Heart left ventricle (tissue), 16 donors: ENCODE measurements at regions not wholly inside any gene's neighbourhood (a gene's known extent, or its start where the extent isn't known, plus 50 kb on each side); places are given as distances from the start of the nearest gene placed in this dataset.
"Not testable (repeated sequence)": the region's sequence is repeated elsewhere in the genome, so short reads cannot be mapped to it uniquely, and the experiment has no call there.

Source experiments
- ATAC-seq, 4 donors: fragments of 200-7000 bp; cut with Tn5 transposase; one replicate each; pipeline ENCODE4 v1.9.1; 2020 to 2022; ENCODE audit warnings: moderate library complexity in 4 of 4, mild to moderate bottlenecking in 3 of 4, moderate number of reproducible peaks in 1 of 4
- DNase-seq, 5 donors: peaks; one replicate each; pipeline ENCODE4 v3.0.0-alpha.2; 2020
- H3K27ac ChIP-seq, 12 donors: fragments of 200-600 bp; sonication (generic) in 4 of 12; one replicate each; pipeline versions ENCODE4 v1.5.0 to v1.8.0; 2016 to 2022; ENCODE audit warnings: mild to moderate bottlenecking in 2 of 12
- H3K27me3 ChIP-seq, 9 donors: fragments of 200-600 bp; sonication (generic) in 2 of 9; one replicate each; pipeline versions ENCODE4 v1.5.1 to v1.8.0; 2016 to 2022; ENCODE audit warnings: mild to moderate bottlenecking in 3 of 9
- H3K36me3 ChIP-seq, 9 donors: fragments of 200-600 bp; sonication (generic) in 2 of 9; one replicate each; pipeline versions ENCODE4 v1.5.0 to v1.8.0; 2018 to 2022; ENCODE audit warnings: mild to moderate bottlenecking in 2 of 9
- H3K4me1 ChIP-seq, 12 donors: fragments of 200-600 bp; sonication (generic) in 4 of 12; one replicate each; pipeline versions ENCODE4 v1.5.0 to v1.8.0; 2016 to 2022; ENCODE audit warnings: mild to moderate bottlenecking in 3 of 12
- H3K4me3 ChIP-seq, 12 donors: fragments of 200-600 bp; sonication (generic) in 4 of 12; one replicate each; pipeline versions ENCODE4 v1.5.0 to v1.8.0; 2017 to 2022; ENCODE audit warnings: mild to moderate bottlenecking in 9 of 12, moderate library complexity in 4 of 12
- H3K9me3 ChIP-seq, 12 donors: fragments of 200-600 bp; sonication (generic) in 4 of 12; one replicate each; pipeline versions ENCODE4 v1.5.0 to v1.8.0; 2016 to 2022; ENCODE audit warnings: mild to moderate bottlenecking in 1 of 12
- CTCF ChIP-seq, 12 donors: fragments of 200-600 bp; sonication (generic) in 4 of 12; IDR thresholded peaks; one replicate each; pipeline versions ENCODE4 v1.5.0 to v1.8.0; 2018 to 2022; ENCODE audit warnings: antibody characterized with exemption in 12 of 12, mild to moderate bottlenecking in 5 of 12
- POLR2A ChIP-seq, 2 donors: fragments of 450-650 bp; IDR thresholded peaks; one replicate each; pipeline ENCODE4 v1.6.1; 2017; ENCODE audit warnings: antibody characterized with exemption in 2 of 2, mild to moderate bottlenecking in 2 of 2, moderate library complexity in 2 of 2
- WGBS, 4 donors: extraction: QIAGEN DNeasy Blood & Tissue Kit in 2 of 4; methylation state at CpG; one replicate each; pipeline versions ENCODE4 v1.1.5 to v1.1.7; 2013 to 2018; 5-methylcytosine and 5-hydroxymethylcytosine counted together
- intact Hi-C, 10 donors: fragments of 100-400 bp; cut with DNase I; formaldehyde crosslinking; loops; one replicate each; pipeline versions ENCODE4 v1.11.1 to v1.14.2; 2022
- donor health status: ischemic (EF 13 %, LVEDD 7.1; RV severe dilation, severe dysfunction).
- donor health status: healthy with polysubstance abuse.
- donor health status: DM: no; HTN: yes; CAD: no.
- donor health status: DM: no; HTN: no; CAD: no.
- donor health status: ischemic (EF 25% LVEDD 6.9; RV normal size, moderate dysfunction).
- donor health status: ischemic (EF 25% LVEDD 5.7; RV mildly dilated, moderate dysfunction).
- donor health status: healthy.
- donor health status: DM: yes; HTN: yes; CAD: no.
- donor health status: ischemic (EF 35%, LVEDD 5.7; RV mildly dilated, moderate dysfunction).
- donor health status: nonischemic (EF 11% LVEDD 7.7; RV severe dilation, severe dysfunction).
- donor health status: DM: yes; HTN: yes; CAD: no.
- donor health status: PGD.
- donor health status: ischemic (EF 29% LVEDD 5.4; RV normal size, mild dysfunction).
- donor health status: nonischemic (EF 23%, LVEDD 6.1; RV moderate dilation, normal function).

- no peaks in the 10 kb centered on the region for H3K36me3 ChIP-seq
- no peak overlapping the region for H3K27ac ChIP-seq
- no peak for TF ChIP-seq POLR2A (IDR thresholded peaks at IDR 0.05)
- TF ChIP-seq CTCF (IDR thresholded peaks at IDR 0.05), result no peak
- WGBS, 4 donors, result 31 to 43% (median 37%) methylated on average over 8 of the region's 8 CpGs
- no peak overlapping the region for H3K4me3 ChIP-seq
- peaks cover 3 to 61% (median 27%) of the 10 kb centered on the region in 9 donors for H3K27me3 ChIP-seq
- ATAC-seq (no peak), DNase-seq (no peak)
- peaks cover 0 to 5% (median 0%) of the 10 kb centered on the region in 12 donors for H3K9me3 ChIP-seq
- no peaks in the 10 kb centered on the region for H3K4me1 ChIP-seq
- intact Hi-C loops, result no loop called here
Observed at GRCh38 chr20:56748476-56749377, 119.6 kb downstream of the TFAP2C start.

GRCh38 chr20:56750430-56750829 lies 121.3 kb downstream of the TFAP2C start:
- no peak overlapping the region for H3K4me3 ChIP-seq
- ATAC-seq (no peak), DNase-seq (no peak)
- peaks cover 3 to 62% (median 29%) of the 10 kb centered on the region in 9 donors for H3K27me3 ChIP-seq
- H3K36me3 ChIP-seq, result no peaks in the 10 kb centered on the region
- TF ChIP-seq POLR2A (IDR thresholded peaks at IDR 0.05), result no peak
- no peak for TF ChIP-seq CTCF (IDR thresholded peaks at IDR 0.05)
- no peaks in the 10 kb centered on the region for H3K9me3 ChIP-seq
- intact Hi-C loops, result no loop called here
- 17 to 31% (median 20%) methylated on average over 15 to 17 of the region's 17 CpGs for WGBS, 4 donors
- no peaks in the 10 kb centered on the region for H3K4me1 ChIP-seq
- H3K27ac ChIP-seq, result no peak overlapping the region

- no peaks in the 10 kb centered on the region for H3K36me3 ChIP-seq
- H3K27me3 ChIP-seq, result peaks cover 0 to 62% (median 22%) of the 10 kb centered on the region in 9 donors
- intact Hi-C loops, result no loop called here
- H3K9me3 ChIP-seq, result no peaks in the 10 kb centered on the region
- ATAC-seq (no peak), DNase-seq (no peak)
- TF ChIP-seq CTCF (IDR thresholded peaks at IDR 0.05), result no peak
- no peak overlapping the region for H3K27ac ChIP-seq
- 50 to 57% (median 50%) methylated on average over 7 to 8 of the region's 8 CpGs for WGBS, 4 donors
- no peaks in the 10 kb centered on the region for H3K4me1 ChIP-seq
- H3K4me3 ChIP-seq, result no peak overlapping the region
Observed at GRCh38 chr20:56752274-56752673, 123.2 kb downstream of the TFAP2C start.

GRCh38 chr20:56755201-56755600 lies 126.1 kb downstream of the TFAP2C start:
- TF ChIP-seq POLR2A (IDR thresholded peaks at IDR 0.05), result no peak
- TF ChIP-seq CTCF (IDR thresholded peaks at IDR 0.05), result no peak
- Histone ChIP-seq H3K36me3 (no peaks in the 10 kb centered on the region), H3K4me1 (no peaks in the 10 kb centered on the region), H3K27me3 (peaks cover 0 to 39% (median 11%) of the 10 kb centered on the region in 9 donors), H3K9me3 (no peaks in the 10 kb centered on the region), H3K27ac (no peak overlapping the region), H3K4me3 (no peak overlapping the region)
- DNase-seq (no peak), ATAC-seq (no peak)
- intact Hi-C loops, result no loop called here
- WGBS, 4 donors, result 54 to 78% (median 66%) methylated on average over 3 of the region's 3 CpGs

GRCh38 chr20:56756658-56757057 lies 127.6 kb downstream of the TFAP2C start:
- H3K27ac ChIP-seq, ATAC-seq, DNase-seq, H3K36me3 ChIP-seq, H3K9me3 ChIP-seq, H3K4me1 ChIP-seq, H3K4me3 ChIP-seq, intact Hi-C loops: not testable (repeated sequence)
- WGBS, 4 donors, result 84 to 91% (median 87%) methylated on average over 5 of the region's 5 CpGs
- H3K27me3 ChIP-seq, result peaks cover 0 to 26% (median 4%) of the 10 kb centered on the region in 9 donors
